Natural killer cell (primary cell): ENCODE measurements at regions not wholly inside any gene's neighbourhood (a gene's known extent, or its start where the extent isn't known, plus 50 kb on each side); places are given as distances from the start of the nearest gene placed in this dataset.

Experiments used
- ATAC-seq, 3 donors: fragments of 150-1000 bp in 2 of 3; fragments of 200-7000 bp in 1 of 3; cut with Tn5 transposase; 1 replicate in 1 of 3; 2 replicates in 2 of 3; pipeline ENCODE4 v1.10.0; 2021; ENCODE audit warnings: mild to moderate bottlenecking in 2 of 3, moderate library complexity in 2 of 3
- DNase-seq, 2 donors: peaks; one replicate each; pipeline versions ENCODE4 v3.0.0 to v3.0.0-alpha.2; 2013 to 2021; ENCODE audit warnings: mixed read lengths in 1 of 2
- H3K27ac ChIP-seq: one replicate; pipeline ENCODE4 v1.5.1; 2013; ENCODE audit warnings: mild to moderate bottlenecking, low read length
- H3K27me3 ChIP-seq: one replicate; pipeline ENCODE4 v1.6.1; 2013; ENCODE audit warnings: low read length; ENCODE audit not compliant: control insufficient read depth, insufficient read depth
- H3K36me3 ChIP-seq: one replicate; pipeline ENCODE4 v1.6.1; 2013; ENCODE audit warnings: low read length; ENCODE audit not compliant: control insufficient read depth, insufficient read depth
- H3K4me1 ChIP-seq: one replicate; pipeline ENCODE4 v1.6.1; 2013; ENCODE audit warnings: low read length; ENCODE audit not compliant: control insufficient read depth, insufficient read depth
- H3K4me3 ChIP-seq: one replicate; pipeline ENCODE4 v1.5.1; 2013; ENCODE audit warnings: low read length
- H3K9me3 ChIP-seq: one replicate; pipeline ENCODE4 v1.6.1; 2013; ENCODE audit warnings: low read length; ENCODE audit not compliant: control insufficient read depth, insufficient read depth
- H3K27ac Mint-ChIP-seq, 2 donors: one replicate each; pipeline ENCODE4 v1.8.0; 2022; ENCODE audit warnings: mild to moderate bottlenecking in 2 of 2, mixed read lengths in 2 of 2, moderate library complexity in 1 of 2
- H3K27me3 Mint-ChIP-seq, 2 donors: one replicate each; pipeline ENCODE4 v1.8.0; 2022; ENCODE audit warnings: low read depth in 2 of 2, mixed read lengths in 2 of 2
- H3K36me3 Mint-ChIP-seq: one replicate; pipeline ENCODE4 v1.8.0; 2022; ENCODE audit warnings: mixed read lengths
- H3K4me1 Mint-ChIP-seq, 2 donors: one replicate each; pipeline ENCODE4 v1.8.0; 2022; ENCODE audit warnings: mixed read lengths in 2 of 2
- H3K4me3 Mint-ChIP-seq: one replicate; pipeline ENCODE4 v1.8.0; 2022; ENCODE audit warnings: mild to moderate bottlenecking, moderate library complexity, mixed read lengths
- H3K9me3 Mint-ChIP-seq, 2 donors: one replicate each; pipeline ENCODE4 v1.8.0; 2022; ENCODE audit warnings: mixed read lengths in 2 of 2
- CTCF ChIP-seq: fragments of 200-600 bp; IDR thresholded peaks from one replicate; pipeline ENCODE4 v1.8.0; 2022; ENCODE audit warnings: antibody characterized with exemption
- WGBS: methylation state at CpG from one replicate; pipeline ENCODE4 v1.1.7; 2013; ENCODE audit warnings: missing lambda C conversion rate; ENCODE audit not compliant: insufficient coverage; 5-methylcytosine and 5-hydroxymethylcytosine counted together
- intact Hi-C: fragments of 100-400 bp; cut with micrococcal nuclease; formaldehyde crosslinking; loops from one replicate; pipeline ENCODE4 v1.14.2; 2022

GRCh38 chr20:4459081-4459480, 210.0 kb upstream of the ADRA1D start:
- Mint-ChIP-seq H3K9me3 (no peaks in the 10 kb centered on the region), H3K27ac (no peak overlapping the region), H3K4me1 (no peaks in the 10 kb centered on the region), H3K36me3 (no peaks in the 10 kb centered on the region), H3K4me3 (no peak overlapping the region), H3K27me3 (peaks cover 3 to 7% of the 10 kb centered on the region in 2 donors)
- ATAC-seq (no peak), DNase-seq (no peak)
- H3K4me3 ChIP-seq = no peak overlapping the region
- no peak for TF ChIP-seq CTCF
- H3K27ac ChIP-seq = no peak overlapping the region
- intact Hi-C loops = no loop called here
- no peaks in the 10 kb centered on the region for H3K27me3 ChIP-seq
- H3K4me1 ChIP-seq = no peaks in the 10 kb centered on the region
- no peaks in the 10 kb centered on the region for H3K9me3 ChIP-seq
- H3K36me3 ChIP-seq = no peaks in the 10 kb centered on the region

DNA sequence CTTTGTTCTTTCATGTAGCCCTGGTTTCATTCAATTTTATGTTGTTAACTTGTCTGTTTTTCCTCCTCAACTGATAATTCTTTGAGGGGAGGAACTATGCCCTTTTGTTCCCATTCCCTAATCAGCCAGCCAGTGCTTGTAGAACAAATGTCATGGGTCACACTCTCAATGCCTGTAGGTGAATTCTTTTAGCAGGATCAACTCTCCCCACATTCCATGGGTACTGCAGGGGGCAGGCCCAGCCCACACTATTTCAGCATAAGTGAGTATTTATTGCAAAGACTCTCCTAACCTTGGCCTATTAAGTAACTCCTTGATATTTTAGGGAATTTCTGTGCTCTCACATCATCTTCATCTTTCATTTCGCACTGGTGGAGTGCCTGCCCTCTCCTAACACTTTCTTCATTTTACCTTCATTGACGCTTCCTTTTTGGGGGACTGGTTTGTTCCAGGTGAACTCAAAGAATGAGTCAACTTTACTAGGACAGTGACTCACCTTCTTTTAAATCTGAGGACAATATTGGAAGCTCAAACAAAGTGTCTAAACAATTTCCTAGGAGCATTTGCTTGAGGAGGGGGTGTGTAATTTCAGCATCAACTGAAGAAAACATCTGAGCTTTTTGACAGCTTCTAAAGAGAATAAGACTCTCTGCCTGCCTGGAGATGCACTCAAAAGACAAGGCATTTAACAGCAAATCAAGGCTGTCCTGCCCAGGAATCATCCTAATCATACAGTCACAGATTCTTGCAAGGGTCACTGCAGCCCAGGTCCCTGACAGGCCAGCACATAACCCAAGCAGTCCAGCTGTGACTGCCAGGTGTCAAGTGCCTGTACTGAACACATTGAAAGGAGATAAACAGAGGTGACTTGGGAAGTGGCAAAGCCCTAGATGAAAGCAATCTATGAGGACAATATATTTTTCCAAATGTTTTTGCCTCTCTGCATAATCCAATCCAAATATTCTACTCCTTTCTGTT, 208.8 kb upstream of the ADRA1D start:
- Mint-ChIP-seq H3K9me3 (no peaks in the 10 kb centered on the region), H3K4me1 (no peaks in the 10 kb centered on the region), H3K4me3 (no peak overlapping the region), H3K27me3 (peaks cover 3 to 9% of the 10 kb centered on the region in 2 donors), H3K27ac (no peak overlapping the region), H3K36me3 (no peaks in the 10 kb centered on the region)
- no peaks in the 10 kb centered on the region for H3K36me3 ChIP-seq
- no peaks in the 10 kb centered on the region for H3K27me3 ChIP-seq
- no peak overlapping the region for H3K27ac ChIP-seq
- TF ChIP-seq CTCF = no peak
- DNase-seq = no peak
- no peaks in the 10 kb centered on the region for H3K4me1 ChIP-seq
- ATAC-seq = no peak
- 95% methylated on average over 2 of the region's 2 CpGs for WGBS
- H3K4me3 ChIP-seq = no peak overlapping the region
- intact Hi-C loops = no loop called here
- H3K9me3 ChIP-seq = no peaks in the 10 kb centered on the region

DNA sequence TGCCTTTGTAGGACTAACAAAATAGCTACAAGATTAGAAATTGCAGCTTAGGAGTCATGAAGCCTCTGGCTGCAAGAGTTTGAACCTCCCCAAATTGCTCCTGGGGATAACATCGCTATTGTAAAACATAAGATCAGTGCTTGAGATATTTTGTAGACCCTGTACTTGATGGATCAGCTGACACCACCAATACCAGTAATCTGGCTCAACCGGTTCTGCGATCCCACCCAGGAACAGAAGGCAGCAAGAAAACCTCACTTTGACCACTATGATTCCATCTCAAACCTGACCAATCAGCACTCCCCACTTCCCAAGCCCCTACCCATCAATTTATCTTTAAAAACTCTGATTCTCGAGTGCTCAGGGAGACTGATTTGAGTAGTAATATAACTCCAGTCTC, 206.9 kb upstream of the ADRA1D start:
- no peaks in the 10 kb centered on the region for H3K27me3 ChIP-seq
- intact Hi-C loops = no loop called here
- DNase-seq = no peak
- Mint-ChIP-seq H3K27me3 (peaks cover 0 to 19% of the 10 kb centered on the region in 2 donors), H3K4me3 (no peak overlapping the region), H3K4me1 (no peaks in the 10 kb centered on the region), H3K27ac (no peak overlapping the region), H3K36me3 (no peaks in the 10 kb centered on the region), H3K9me3 (no peaks in the 10 kb centered on the region)
- no peaks in the 10 kb centered on the region for H3K36me3 ChIP-seq
- ATAC-seq = no peak
- no peak for TF ChIP-seq CTCF
- 82% methylated on average over 3 of the region's 4 CpGs for WGBS
- H3K4me3 ChIP-seq = no peak overlapping the region
- no peaks in the 10 kb centered on the region for H3K9me3 ChIP-seq
- no peaks in the 10 kb centered on the region for H3K4me1 ChIP-seq
- no peak overlapping the region for H3K27ac ChIP-seq

- ATAC-seq (no peak), DNase-seq (no peak)
- Mint-ChIP-seq H3K4me3 (no peak overlapping the region), H3K9me3 (no peaks in the 10 kb centered on the region), H3K27ac (no peak overlapping the region), H3K36me3 (no peaks in the 10 kb centered on the region), H3K27me3 (peaks cover 0 to 24% of the 10 kb centered on the region in 2 donors), H3K4me1 (no peaks in the 10 kb centered on the region)
- no peak for TF ChIP-seq CTCF
- H3K9me3 ChIP-seq = no peaks in the 10 kb centered on the region
- no peak overlapping the region for H3K4me3 ChIP-seq
- H3K36me3 ChIP-seq = no peaks in the 10 kb centered on the region
- H3K27me3 ChIP-seq = no peaks in the 10 kb centered on the region
- no peaks in the 10 kb centered on the region for H3K4me1 ChIP-seq
- 88% methylated on average over 1 of the region's 1 CpG for WGBS
- H3K27ac ChIP-seq = no peak overlapping the region
- intact Hi-C loops = no loop called here
These were observed 206.2 kb upstream of the ADRA1D start for GRCh38 chr20:4455301-4455701.
